NCI-H1417 treated with DMSO at 0.1 percent for 48 hours (cell line): ENCODE measurements at regions not wholly inside any gene's neighbourhood (a gene's known extent, or its start where the extent isn't known, plus 50 kb on each side); places are given as distances from the start of the nearest gene placed in this dataset.
"Not testable (repeated sequence)": the region's sequence is repeated elsewhere in the genome, so short reads cannot be mapped to it uniquely, and the experiment has no call there.

Experiments used
- DNase-seq: peaks from one replicate; lab custom pipeline; 2025; lab: John Stamatoyannopoulos, UW

GRCh38 chr4:19214591-19215186, 1037.0 kb upstream of the SLIT2 start:
- no peak for DNase-seq

GRCh38 chr4:19213388-19213787, 1038.3 kb upstream of the SLIT2 start:
- no peak for DNase-seq

DNA sequence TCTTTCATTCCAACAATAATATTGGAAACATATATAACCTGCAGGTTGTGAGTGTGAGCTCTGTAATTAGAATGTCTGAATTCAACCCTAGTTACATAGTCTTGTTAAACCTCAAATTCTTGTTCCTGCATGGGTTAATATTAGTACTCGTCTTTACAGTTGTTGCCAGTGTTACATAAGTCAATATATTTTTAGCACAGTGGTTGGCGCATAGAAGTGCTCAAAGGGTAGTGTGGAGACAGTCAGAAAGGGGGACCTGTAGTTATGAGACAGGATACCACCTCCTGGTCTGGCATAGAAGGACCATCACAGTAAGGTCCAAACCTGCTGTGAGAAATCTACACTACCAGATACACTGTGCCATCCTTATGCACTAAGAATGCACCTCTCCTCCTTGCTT, 1045.9 kb upstream of the SLIT2 start:
- DNase-seq: no peak

- DNase-seq: not testable (repeated sequence)
Observed at GRCh38 chr4:19197838-19198237, 1053.9 kb upstream of the SLIT2 start.

DNA sequence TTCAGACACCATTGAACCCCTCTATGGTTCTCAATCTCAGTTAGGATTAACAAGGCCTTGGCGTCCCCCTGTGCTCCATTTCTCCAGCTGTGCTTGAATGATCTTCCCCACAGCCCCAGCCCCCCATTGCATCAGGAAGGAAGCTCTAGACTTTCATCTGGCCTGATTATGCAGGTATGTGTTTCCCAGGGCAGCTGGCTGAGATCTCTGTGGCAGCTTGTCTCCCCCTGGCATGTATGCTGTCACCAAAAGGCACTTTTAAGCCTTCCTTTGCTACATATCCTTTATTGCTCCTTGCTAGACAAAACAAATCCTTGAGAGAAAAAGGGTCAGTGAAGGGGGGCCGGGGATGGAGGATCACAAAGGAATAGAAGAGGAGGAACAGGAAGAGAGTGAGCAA, 1056.0 kb upstream of the SLIT2 start:
- DNase-seq: no peak

- DNase-seq: no peak
Observed at GRCh38 chr4:19194672-19195071, 1057.0 kb upstream of the SLIT2 start.

GRCh38 chr4:19193274-19193981, 1058.3 kb upstream of the SLIT2 start:
- no peak for DNase-seq

DNA sequence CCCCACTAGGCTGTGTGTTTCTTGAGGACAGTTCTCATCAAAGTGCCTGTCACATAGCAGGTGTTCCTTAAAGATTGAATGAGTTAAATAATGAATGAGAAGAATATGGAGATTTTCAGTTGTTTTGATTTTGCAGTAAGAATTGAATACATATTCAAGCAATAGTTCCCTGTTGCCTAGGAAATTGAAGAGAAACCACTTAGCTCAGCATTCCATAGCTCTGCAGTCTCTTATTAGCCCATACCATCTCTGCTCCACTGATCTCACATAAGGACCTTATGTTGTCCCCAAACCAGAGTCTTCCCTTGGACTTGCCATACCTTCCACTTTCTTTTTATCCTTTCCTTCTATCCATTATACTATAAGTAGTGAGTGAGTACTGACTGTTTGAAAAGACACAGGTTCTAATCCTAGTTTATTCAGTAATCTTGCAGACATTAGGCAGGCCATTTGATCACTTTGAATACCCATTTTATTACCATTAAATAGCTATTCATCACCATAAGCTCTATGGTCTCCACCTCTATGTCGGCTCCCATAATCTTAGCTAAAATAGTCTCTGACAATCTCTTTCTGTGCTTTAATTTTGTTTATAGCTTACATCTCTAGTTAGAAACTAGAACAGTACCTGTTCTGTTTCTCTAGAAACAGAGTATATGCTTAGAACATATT, 1059.6 kb upstream of the SLIT2 start:
- no peak for DNase-seq

DNA sequence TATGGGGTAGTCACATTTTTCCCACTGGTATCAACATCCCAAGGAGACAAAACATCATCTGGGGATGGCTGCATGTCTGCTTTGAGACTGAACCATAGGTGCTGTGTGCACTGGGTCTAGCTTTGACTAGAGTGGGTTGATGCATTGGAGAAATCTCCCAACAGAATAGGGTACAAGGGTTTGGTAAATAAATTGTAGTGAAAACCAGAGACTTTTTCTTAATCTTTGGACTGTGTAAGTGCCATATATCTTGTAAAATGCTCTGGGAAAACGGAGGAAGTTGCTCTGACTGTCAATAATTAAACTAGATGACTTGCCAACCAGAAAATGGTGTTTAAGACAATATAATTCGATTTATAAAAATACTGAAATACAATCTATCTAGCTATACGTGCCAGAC, 1064.0 kb upstream of the SLIT2 start:
- no peak for DNase-seq

GRCh38 chr4:19187096-19187495, 1064.6 kb upstream of the SLIT2 start:
- DNase-seq: no peak

GRCh38 chr4:19181631-19182030, 1070.1 kb upstream of the SLIT2 start:
- DNase-seq: not testable (repeated sequence)

GRCh38 chr4:19178835-19179234, 1072.9 kb upstream of the SLIT2 start:
- DNase-seq: no peak

DNA sequence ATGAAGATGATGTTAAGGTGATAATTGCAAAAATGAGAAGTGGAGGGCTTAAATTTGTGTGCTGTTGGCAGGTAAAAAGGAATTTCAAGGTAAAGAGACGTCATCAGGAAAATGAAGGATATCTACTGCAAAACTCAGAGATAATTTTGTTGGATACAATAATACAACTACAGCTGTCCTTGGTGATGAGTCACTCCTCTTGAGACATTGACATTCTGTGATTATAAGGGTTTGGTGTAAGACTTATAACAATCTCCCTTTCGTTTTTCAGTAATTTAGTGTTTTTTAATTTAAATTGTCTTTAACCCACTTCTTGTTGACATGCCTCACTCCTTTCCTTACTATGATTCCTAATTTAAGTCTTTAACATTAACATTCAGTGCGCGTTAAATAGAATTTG, 1074.1 kb upstream of the SLIT2 start:
- no peak for DNase-seq

GRCh38 chr4:19171832-19172231, 1079.9 kb upstream of the SLIT2 start:
- no peak for DNase-seq

DNA sequence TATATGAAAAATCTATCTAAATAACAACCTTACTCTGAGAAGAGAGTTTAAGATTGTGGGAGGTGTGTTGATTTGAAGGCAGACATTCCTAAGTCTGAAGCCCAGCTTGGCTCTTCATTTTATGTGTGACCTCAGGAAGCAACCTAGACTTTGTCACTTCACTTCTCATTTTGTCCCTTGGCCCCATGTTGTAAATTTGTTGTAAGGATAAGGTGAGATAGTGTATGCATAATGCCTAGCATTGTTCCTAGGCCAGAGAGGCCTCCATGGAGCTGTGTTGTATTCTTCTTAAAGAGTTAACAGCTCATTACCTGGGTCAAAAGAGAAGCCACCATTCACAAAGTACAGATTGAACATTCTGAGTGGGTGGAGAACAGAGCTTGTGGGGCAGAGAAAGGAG, 1084.4 kb upstream of the SLIT2 start:
- no peak for DNase-seq

DNA sequence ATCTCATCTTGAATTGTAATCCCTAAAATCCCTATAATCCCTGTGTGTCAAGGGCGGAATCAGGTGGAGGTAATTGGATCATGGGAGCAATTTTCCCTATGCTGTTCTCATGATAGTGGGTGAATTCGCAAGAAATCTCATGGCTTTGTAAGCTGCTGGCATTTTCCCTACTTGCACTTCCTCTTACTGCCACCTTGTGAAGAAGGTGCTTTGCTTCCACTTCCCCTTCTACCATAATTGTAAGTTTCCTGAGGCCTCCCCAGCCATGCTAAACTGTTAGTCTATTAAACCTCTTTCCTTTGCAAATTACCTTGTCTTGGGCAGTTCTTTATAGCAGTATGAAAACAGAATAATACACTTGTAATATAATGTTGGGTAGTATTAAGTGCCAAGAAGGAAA, 1087.4 kb upstream of the SLIT2 start:
- DNase-seq: no peak

DNA sequence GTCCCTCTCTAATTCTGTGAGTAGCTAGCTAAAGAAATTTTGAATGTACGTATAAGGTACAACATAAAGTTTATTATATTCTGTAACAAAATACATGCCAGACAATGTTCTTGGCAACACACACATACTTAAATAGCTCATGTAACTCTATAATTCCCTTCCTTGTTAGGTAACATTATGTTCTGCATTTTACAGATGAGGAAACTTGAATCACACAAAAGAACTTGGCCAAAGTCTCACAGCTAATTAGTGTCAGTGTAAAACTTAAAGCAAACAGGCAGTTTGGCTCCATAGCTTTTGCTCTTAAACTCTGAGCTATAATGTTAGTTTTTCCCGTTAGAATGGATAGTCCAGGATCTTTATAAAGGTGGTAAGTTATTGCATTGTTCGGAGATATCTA, 1091.8 kb upstream of the SLIT2 start:
- no peak for DNase-seq

DNA sequence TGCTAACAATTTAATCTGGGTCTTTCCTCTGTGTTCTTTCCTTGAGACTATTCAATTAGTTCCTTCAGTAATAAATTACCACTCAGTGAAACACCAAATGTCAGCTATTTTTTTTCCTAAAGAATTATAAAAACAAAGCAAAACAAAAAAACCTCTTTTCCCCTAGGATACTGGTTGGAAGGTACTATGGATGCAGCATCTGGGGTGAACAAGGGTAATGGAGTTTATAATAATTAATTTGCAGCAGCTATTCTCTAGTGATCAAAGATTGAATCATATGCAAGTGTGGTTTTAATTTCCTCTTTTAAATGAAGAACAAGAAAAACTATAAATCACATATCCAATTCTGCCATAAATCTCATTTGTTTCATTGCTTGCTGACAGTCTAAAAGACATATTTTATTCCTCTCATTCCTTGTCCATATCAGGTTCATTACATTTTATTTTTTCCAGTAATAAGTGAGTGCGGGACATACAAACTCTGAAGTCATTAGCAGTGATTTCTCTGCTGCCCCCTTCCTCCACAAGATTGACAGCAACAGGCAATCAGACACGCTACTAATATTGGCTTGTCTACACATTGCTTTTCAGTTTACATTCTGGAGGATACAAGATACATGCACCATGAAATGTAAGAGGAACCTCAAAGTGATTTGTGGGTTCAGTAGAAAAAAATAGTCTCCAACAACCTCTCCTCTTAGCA, 1093.4 kb upstream of the SLIT2 start:
- no peak for DNase-seq

GRCh38 chr4:19156786-19157185, 1094.9 kb upstream of the SLIT2 start:
- DNase-seq: no peak

DNA sequence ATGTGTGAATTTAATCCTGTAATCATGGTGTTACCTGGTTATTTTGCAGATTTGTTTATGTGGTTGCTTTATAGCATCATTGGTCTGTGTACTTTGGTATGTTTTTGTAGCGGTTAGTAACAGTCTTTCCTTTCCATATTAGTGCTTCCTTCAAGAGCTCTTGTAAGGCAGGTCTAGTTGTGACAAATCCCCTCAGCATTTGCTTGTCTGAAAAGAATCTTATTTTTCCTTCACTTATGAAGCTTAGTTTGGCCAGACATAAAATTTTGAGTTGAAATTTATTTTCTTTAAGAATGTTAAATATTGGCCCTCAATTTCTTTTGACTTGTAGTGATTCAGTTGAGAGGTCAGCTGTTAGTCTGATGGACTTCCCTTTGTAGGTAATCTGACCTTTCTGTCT, 1096.1 kb upstream of the SLIT2 start:
- no peak for DNase-seq

GRCh38 chr4:19154267-19154666, 1097.4 kb upstream of the SLIT2 start:
- DNase-seq: not testable (repeated sequence)

DNA sequence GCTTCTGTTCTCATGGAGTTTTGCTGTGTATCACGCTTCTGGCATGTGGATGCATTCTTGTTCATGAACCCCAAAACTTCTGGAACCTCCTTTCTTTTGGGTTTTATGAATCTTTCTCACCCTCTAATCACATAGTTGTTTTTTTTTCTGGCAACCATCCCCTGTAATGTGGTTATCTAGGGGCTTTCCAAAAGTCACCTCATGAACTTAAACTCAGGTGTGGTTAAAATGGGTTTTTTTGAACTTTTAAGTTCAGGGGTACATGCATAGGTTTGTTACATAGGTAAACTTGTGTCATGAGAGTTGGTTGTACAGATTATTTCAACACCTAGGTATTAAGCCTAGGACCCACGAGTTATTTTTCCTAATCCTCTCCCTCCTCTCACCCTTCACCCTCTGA, 1099.4 kb upstream of the SLIT2 start:
- DNase-seq: no peak

GRCh38 chr4:19151684-19152083, 1100.0 kb upstream of the SLIT2 start:
- no peak for DNase-seq
